ENCODE measurements at regions not wholly inside any gene's neighbourhood (a gene's known extent, or its start where the extent isn't known, plus 50 kb on each side); places are given as distances from the start of the nearest gene placed in this dataset.

DNA sequence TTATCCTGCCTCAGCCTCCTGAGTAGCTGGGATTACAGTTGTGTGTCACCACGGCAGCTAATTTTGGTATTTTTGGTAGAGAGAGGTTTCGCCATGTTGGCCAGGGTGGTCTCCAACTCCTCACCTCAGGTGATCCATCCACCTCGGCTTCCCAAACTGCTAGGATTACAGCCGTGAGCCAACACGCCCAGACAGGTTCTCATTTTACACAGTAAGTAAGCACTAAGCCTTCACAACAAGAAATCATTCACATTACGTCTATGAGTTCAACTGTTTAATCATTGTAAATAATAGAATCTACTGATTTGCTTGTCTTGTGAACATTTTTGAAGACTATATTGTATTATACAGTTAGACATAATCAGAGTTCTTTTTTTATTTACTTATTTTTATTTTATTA is 131.5 kb upstream of the LRATD1 start:
- TF ChIP-seq EP300 (IDR thresholded peaks at IDR 0.05; ENCODE audit: low read depth) (no peak), POLR2A (IDR thresholded peaks at IDR 0.05) (no peak)
- TF ChIP-seq, protein P1, sequence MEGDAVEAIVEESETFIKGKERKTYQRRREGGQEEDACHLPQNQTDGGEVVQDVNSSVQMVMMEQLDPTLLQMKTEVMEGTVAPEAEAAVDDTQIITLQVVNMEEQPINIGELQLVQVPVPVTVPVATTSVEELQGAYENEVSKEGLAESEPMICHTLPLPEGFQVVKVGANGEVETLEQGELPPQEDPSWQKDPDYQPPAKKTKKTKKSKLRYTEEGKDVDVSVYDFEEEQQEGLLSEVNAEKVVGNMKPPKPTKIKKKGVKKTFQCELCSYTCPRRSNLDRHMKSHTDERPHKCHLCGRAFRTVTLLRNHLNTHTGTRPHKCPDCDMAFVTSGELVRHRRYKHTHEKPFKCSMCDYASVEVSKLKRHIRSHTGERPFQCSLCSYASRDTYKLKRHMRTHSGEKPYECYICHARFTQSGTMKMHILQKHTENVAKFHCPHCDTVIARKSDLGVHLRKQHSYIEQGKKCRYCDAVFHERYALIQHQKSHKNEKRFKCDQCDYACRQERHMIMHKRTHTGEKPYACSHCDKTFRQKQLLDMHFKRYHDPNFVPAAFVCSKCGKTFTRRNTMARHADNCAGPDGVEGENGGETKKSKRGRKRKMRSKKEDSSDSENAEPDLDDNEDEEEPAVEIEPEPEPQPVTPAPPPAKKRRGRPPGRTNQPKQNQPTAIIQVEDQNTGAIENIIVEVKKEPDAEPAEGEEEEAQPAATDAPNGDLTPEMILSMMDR (IDR thresholded peaks at IDR 0.05) = no peak
